ENCODE measurements at regions not wholly inside any gene's neighbourhood (a gene's known extent, or its start where the extent isn't known, plus 50 kb on each side); places are given as distances from the start of the nearest gene placed in this dataset.

GRCh38 chr22:47266329-47266728 lies 503.9 kb downstream of the TBC1D22A start:
- no peak for DNase-seq

DNA sequence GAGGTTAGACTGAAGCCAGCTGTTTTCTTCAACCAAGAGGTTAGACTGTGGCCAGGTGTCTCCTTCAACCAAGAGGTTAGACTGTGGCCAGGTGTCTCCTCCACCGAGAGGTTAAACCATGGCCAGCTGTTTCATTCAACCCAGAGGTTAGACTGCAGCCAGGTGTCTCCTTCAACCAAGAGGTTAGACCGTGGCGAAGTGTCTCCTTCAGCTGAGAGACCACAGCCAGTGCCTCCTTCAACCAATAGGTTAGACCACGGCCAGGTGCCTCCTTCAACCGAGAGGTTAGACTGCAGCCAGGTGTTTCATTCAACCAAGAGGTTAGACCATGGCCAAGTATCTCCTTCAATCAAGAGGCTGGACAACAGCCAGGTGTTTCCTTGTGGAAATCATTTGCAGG lies 498.1 kb downstream of the TBC1D22A start:
- no peak for DNase-seq

DNA sequence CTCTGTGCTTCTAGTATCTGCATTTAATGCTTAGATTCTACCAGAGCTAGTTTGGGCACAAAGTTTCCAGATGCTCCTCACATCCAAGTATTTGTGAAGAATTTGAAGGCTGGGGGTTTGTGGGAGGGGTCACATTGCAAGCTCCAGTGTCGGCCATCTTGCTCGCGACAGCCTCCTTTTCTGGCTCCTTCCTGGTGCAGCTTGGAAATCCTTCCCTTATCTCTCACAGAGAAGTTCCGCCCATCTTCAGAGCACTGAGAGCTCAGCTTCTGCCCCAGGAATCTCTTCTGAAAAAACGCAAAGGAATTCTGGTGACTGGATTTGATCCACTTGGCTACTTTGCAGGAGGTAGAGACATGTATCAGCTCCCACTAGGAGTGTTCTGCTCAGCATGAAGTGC lies 497.5 kb downstream of the TBC1D22A start:
- no peak for DNase-seq

DNA sequence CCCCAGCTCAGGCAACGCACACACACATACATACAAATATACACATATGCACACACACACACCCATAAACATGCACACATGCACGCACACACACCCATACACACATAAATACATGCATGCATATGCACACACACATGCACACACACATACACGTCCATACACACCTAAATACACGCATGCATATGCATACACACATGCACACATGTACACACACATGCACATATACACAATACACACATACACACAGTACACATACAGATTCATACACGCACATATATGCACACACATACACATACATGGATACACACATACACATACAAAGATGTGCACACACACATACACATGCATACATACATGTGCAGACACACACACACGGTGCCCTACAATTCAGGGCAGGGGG lies 496.6 kb downstream of the TBC1D22A start:
- DNase-seq, result no peak

DNA sequence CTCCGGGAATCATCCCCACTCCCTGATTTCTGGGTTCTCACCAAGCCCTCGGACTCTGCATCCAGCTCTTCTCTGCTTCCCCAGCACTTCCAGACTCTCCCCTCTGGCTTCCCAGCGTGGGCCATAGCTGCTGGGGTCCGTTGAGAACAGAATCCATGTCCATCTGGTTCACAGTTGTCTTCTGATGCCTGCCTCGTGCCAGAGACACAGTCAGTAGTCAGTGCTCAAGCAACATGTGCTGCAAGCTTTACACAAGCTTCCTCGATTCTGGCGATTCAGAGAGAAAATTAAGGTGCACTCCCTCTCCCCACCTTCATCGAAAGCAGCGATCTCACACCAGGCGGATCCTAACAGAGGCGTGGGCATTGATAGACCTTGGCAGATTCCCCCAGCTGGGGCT lies 495.5 kb downstream of the TBC1D22A start:
- DNase-seq, result no peak

GRCh38 chr22:47257566-47257965 lies 495.1 kb downstream of the TBC1D22A start:
- no peak for DNase-seq

DNA sequence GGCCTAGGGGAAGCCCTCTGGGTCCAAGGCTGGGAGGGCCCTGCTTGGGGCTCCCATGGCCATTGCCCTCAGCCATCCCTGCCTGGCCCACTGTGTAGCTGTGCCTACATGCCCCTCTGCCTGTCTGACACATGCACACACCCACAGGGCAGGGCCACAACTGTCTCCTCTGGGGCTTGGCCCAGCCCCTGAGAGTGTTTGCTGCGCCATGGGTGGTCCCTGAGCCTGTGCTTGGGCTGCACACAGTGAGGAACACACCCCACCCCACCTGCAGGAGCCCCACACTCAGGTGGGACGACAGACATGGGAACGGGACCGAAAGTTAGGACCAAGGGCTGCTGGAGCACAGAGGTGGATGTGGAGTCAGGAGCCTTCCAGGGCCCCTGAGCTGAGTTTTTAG lies 489.5 kb downstream of the TBC1D22A start:
- DNase-seq, result no peak

DNA sequence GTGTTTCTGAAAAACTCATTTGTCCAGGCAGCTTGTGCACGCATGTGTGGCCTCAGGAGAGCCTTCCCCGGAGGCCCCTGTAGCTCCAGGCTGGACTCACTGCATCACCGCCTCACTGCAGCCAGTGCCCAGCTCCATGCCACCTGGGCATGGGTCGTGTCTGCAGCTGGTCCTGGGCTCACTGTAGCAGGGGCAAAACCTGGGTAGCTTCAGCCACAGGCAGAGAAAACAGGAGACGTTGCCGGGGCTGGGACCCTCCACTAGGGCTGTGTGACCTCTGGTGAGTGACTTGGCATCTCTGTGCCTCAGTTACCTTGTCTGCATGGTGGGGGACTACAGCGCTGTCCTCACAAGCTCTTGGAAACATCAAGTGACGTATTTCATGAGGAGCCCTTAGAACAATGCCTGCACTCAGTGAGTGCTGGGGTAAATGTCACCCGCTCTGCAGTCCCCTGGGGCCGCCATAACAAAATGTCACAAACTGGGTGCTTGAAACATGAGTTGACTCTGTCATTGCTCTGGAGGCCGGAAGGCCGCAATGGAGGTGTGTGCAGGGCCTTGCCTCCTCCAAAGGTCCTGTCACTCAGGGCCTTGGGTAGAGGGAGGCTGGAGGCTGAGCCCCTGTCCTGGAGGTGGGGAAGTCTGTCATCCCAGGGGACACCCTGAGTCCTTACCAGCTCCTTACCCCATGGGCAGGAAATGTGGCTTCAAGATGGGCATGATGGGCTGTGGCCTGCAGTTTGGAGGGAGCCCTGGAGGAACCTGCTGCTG lies 488.7 kb downstream of the TBC1D22A start:
- no peak for DNase-seq

- no peak for DNase-seq
These were observed 487.0 kb downstream of the TBC1D22A start for GRCh38 chr22:47249370-47249928.

- DNase-seq, result no peak
These were observed 486.5 kb downstream of the TBC1D22A start for GRCh38 chr22:47248925-47249324.

DNA sequence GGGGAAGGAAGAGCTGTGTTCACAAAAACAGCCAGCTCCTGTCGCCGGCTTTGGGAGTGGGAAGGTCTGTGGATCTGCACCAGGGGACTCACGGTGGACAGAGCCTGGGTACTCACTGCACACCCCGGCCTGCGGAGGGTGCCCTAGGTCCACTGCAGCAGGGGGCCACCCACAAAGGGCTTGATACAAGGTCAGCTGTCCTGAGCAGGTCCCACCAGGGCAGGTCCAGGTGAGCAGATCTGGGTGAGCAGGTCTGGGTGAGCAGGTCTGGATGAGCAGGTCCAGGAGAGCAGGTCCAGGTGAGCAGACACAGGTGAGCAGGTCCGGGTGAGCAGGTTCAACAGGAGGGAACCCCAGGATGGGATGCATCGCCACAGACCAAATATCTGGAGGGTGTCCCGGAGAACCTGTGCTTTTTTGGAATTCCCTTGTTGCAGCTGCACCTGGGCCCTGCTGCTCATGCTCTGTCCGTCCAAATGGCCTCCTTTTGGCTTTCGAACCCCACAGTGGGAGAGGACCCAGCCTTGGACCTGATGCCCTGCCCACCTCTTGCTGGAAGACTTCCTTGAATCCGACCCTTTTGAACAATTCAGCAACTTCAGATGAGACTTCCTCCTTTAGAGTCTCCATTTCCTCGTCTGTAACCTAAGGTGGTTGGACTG lies 485.3 kb downstream of the TBC1D22A start:
- no peak for DNase-seq

GRCh38 chr22:47245786-47246185 lies 483.3 kb downstream of the TBC1D22A start:
- DNase-seq, result no peak

DNA sequence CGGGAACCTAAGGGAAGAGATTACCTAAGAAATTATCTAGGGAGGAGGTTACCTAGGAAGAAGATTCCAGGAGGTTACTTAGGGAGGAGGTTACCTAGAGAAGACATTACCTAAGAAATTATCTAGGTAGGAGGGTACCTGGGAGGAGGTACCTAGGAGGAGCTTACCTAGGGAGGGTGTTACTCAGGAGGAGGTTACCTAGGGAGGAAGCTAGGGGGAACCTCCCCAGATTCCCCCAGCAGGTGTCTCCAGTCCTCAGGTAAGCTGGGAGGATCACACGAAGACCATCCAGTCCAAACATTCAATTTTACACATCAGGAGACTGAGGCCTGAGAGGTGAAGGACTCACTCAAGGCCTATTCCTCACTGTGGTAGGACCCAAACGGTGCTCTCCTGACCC lies 482.8 kb downstream of the TBC1D22A start:
- no peak for DNase-seq

GRCh38 chr22:47240116-47240515 lies 477.7 kb downstream of the TBC1D22A start:
- DNase-seq, result no peak

DNA sequence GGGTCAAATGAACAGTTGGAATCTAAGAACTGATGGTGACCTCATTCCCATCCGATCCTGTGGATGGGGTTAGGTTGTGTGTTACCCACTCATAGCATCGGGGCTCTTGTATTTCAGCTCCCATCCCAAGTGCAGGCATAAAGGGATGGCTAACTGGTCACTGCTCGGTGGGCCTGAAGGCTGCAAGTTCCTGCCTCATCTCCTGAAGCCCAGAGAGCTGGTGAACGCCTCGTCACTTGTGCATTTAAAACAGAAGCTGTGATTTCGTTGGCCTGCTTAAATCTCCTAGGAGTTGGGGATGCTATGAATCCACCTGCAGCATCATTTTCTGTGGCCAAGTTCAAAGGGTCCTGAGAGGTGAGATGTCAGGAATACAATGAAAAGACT lies 477.0 kb downstream of the TBC1D22A start:
- DNase-seq, result no peak

DNA sequence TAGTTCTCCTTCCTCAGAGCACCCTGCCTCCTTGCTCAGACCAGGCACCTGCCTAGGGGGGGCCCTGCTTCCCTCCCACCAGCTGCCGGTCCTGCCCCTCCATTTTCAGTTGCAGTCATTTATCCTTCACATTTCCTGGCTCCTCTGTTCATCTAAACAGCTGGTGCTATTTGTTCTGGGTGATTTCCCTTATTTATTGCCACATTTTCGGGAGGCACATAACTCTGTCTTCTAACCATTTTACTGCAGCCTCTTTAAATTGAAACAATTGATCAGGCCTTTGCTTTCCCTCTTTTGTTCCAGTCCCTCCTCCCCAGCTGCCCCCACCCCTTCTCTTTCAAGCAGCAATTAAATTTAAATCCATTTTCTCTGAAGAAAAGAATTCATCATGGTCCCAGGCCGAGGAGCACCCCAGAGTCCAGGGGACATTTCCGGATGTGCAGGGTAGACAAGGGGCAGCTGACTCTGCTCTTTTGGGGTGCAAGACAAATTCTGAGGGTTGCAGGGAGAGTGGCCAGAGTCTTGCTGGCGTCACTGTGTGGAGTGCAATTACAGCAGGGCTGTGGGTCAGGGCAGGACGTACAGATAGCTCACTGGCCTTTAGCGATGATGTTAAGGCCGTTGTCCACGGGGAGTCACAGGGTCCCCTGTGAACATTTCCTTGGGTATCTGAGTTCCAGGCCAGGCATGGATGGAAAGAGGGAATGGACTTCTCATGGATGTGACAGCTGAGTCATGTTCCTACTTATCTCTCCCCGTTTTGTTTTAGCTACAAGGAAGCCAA lies 476.4 kb downstream of the TBC1D22A start:
- DNase-seq, result no peak

DNA sequence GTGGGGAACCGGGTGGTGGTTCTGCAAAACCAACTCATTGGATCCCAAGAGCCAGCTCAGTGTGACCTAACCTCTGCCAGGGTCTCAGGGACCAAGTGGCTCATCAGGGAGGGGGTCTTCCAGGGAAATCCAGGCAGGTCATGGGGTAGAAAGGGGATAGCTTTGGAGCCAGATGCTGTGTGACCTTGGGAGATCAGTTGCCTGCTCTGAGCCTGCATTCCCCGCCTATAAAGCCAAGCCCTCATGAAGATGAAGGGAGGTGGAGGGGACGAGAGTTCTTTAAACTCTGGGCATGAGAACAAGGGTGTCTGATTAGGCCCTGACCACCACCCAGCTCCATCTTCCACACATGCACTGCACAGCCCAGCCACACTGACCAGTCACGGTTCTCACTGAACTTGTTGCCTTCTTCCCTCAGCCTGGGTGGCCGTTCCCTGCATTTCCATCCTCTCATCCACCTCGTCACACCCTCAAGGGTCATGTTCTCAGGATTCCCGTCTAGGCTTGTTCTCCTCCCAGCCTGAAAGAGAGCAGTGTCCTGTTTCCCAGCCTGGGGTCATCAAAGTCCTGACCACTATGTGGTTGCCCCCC lies 475.5 kb downstream of the TBC1D22A start:
- no peak for DNase-seq

- no peak for DNase-seq
These were observed 474.3 kb downstream of the TBC1D22A start for GRCh38 chr22:47236718-47237117.

- DNase-seq, result no peak
These were observed 473.7 kb downstream of the TBC1D22A start for GRCh38 chr22:47236161-47236560.

DNA sequence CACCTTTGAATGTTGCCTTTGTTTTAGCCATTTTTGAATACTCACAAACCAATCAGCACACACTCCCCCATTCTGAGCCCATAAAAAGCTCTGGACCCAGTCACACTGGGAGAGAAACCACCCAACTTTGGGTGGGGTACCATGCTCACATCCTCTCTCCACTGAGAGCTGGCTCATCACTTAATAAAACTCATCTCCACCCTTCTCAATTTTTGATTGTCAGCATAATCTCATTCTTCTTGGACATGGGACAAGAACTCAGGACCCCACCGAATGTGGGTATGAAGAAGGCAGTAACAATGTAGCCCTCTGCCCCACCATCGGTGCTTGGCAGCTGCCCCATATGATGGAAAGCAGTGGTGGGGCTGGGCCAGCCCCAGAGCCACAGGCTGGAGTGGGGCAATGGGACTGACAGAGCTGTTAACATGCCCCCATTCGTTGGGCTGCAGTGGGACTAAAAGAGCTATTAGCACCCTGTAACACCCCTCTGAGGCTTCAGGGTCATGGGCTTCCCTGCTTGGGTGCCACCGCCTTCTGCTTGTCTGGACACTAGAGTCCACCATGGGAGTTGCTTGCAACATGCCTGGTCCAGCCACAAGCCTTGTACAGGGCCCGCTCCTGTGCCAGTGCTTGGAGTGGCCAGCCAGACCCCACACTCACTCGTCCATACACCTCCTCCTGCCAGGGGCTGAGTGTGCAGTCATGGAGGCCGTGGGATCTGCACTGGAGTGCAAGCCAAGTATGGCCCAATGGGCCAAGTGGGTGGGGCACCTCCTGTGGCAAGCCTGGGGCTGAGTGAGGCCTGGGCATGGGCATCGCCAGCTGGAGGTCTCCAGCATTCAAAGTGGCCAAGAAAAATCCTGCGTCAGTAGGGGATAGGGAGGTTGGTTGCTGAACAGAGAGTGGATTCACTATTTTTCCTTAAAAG lies 471.1 kb downstream of the TBC1D22A start:
- no peak for DNase-seq

DNA sequence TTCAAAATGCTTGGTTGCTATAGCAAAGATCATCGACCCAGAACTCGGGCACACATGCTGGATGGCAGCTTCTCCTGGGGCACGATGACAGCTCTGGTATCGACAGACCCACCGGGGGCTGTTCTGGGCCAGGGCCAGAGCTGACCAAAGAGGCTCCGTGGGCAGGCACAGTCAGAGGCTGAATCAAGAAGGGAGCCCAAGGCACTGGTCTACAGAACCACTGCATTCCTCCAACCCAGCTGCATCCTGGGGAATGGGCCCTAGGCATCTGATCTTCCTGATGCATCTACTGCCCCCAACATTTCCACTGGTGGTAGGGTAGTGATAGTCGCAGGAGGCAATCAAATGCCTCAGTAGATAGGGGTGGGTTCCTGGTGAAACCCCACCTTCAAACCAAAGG lies 470.3 kb downstream of the TBC1D22A start:
- DNase-seq, result no peak

DNA sequence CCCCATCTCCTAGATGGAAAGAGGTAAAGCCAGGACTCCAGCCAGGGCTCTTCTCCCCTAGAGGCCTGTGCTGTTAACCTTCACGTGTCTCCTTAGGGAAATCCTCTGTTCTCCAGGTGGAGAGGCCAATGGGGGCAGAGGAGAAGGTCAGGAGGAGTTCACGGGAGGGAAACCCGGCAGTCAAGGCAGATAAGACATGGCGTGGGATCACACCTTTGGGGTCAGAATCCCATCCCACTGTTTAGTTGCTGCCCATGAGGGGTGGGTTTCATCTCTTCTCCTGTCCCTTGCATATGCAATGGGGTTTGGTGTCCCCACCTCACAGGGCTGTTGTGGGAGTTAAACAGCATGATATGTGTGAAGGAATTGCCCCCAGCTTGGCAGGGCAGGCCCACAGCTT lies 469.7 kb downstream of the TBC1D22A start:
- DNase-seq, result no peak
